Nephron progenitor cell (in vitro differentiated cells): ENCODE measurements at regions not wholly inside any gene's neighbourhood (a gene's known extent, or its start where the extent isn't known, plus 50 kb on each side); places are given as distances from the start of the nearest gene placed in this dataset.

Source experiments
- DNase-seq: peaks from one replicate; pipeline ENCODE4 v3.0.0; 2021
- H3K27ac Mint-ChIP-seq: 2 replicates; pipeline ENCODE4 v1.8.0; 2021; ENCODE audit warnings: mild to moderate bottlenecking, moderate library complexity, mixed read lengths
- H3K27me3 Mint-ChIP-seq: 2 replicates; pipeline ENCODE4 v1.8.0; 2021; ENCODE audit warnings: mild to moderate bottlenecking, low read depth, mixed read lengths; ENCODE audit not compliant: poor library complexity
- H3K36me3 Mint-ChIP-seq: 2 replicates; pipeline ENCODE4 v1.8.0; 2021; ENCODE audit warnings: low read depth, mixed read lengths
- H3K4me1 Mint-ChIP-seq: 2 replicates; pipeline ENCODE4 v1.8.0; 2021; ENCODE audit warnings: mixed read lengths
- H3K4me3 Mint-ChIP-seq: 2 replicates; pipeline ENCODE4 v1.8.0; 2021; ENCODE audit warnings: mild to moderate bottlenecking, moderate library complexity, mixed read lengths
- H3K9me3 Mint-ChIP-seq: 2 replicates; pipeline ENCODE4 v1.8.0; 2021; ENCODE audit warnings: mild to moderate bottlenecking, moderate library complexity, mixed read lengths
- TF ChIP-seq, protein P1 (sequence below): fragments of 200-600 bp; sonication (generic); IDR thresholded peaks from 2 replicates; pipeline ENCODE4 v1.5.0; 2021; ENCODE audit warnings: antibody characterized with exemption

DNA sequence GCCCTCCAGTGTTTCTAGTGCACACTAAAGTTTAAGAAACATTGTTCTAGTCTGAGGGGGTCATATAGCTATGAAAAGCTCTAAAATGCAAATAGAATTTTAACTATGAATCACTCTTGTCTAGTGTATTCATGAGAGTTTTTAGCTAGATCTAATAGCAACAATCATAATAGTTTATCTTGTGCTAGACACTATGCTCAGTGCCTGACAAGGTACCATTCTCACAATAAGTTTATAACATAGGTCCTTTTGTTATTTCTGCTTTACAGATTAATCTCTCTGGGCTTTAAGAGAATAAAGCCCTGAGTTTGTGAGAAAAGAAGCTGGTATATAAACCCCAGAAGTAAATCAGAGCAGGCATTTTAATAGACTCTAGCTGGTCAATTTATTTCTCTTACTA is 2120.7 kb downstream of the MAT2B start:
- H3K4me3 Mint-ChIP-seq, result no peak overlapping the region
- no peak overlapping the region for H3K27ac Mint-ChIP-seq
- DNase-seq, result no peak
- no peaks in the 10 kb centered on the region for H3K27me3 Mint-ChIP-seq
- no peaks in the 10 kb centered on the region for H3K36me3 Mint-ChIP-seq
- TF ChIP-seq, protein P1, sequence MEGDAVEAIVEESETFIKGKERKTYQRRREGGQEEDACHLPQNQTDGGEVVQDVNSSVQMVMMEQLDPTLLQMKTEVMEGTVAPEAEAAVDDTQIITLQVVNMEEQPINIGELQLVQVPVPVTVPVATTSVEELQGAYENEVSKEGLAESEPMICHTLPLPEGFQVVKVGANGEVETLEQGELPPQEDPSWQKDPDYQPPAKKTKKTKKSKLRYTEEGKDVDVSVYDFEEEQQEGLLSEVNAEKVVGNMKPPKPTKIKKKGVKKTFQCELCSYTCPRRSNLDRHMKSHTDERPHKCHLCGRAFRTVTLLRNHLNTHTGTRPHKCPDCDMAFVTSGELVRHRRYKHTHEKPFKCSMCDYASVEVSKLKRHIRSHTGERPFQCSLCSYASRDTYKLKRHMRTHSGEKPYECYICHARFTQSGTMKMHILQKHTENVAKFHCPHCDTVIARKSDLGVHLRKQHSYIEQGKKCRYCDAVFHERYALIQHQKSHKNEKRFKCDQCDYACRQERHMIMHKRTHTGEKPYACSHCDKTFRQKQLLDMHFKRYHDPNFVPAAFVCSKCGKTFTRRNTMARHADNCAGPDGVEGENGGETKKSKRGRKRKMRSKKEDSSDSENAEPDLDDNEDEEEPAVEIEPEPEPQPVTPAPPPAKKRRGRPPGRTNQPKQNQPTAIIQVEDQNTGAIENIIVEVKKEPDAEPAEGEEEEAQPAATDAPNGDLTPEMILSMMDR, result no peak
- H3K4me1 Mint-ChIP-seq, result peaks cover 5% of the 10 kb centered on the region
- peaks cover 4% of the 10 kb centered on the region for H3K9me3 Mint-ChIP-seq

DNA sequence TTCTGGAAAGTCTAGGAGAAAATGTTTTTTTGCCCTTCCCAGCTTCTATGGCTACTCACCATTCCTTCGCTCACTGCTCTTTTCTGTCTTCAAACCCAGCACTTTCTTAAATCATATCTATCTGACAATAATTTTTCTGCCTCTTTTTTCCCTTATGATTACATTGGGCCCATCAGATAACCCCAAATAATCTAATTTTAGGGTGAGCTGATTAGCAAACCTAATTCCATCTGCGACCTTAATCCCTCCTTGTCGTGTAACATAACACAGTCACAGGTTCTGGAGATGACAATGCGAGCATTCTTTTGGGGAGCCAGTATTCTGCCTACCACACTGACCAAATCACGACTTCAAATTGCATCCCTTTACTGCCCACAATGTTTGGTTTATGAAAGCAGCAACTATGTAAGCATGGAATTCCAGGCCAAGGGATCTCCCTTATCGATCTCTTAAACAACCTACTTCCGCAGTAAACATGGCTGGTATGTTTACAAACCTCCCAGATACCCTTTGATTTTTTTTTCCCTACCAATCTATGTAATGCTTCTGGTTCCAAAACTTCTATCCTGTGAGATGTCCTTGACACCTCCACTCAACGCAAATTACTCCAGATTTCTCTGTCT is 2122.2 kb downstream of the MAT2B start:
- Mint-ChIP-seq H3K36me3 (no peaks in the 10 kb centered on the region), H3K4me1 (peaks cover 5% of the 10 kb centered on the region), H3K27me3 (no peaks in the 10 kb centered on the region), H3K9me3 (peaks cover 4% of the 10 kb centered on the region), H3K27ac (no peak overlapping the region), H3K4me3 (no peak overlapping the region)
- DNase-seq, result no peak
- TF ChIP-seq, protein P1, result no peak

DNA sequence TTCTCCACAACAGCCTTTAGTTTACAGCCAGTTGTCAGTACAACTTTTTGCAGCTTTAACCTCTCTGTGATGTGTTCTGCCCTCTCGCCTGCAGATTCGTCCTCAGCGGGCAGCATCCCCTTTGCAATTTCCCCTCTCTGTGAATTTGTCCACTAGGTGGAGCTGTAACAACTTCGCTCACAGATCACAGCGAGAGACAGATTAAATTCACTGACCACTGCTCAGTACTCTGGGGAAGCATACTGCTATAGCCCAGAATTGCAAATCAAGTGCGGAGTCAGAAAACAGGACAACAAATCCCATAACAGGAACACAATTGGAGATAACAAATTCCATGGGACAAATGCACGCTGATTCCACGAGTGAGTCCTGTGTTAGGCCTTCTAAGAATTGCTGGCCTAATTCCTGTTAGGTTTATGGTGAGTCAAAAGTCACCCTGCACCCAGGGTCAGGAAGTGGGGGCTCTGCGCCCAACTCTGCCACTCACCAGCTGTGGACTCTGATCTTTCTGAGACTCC is 2124.9 kb downstream of the MAT2B start:
- peak; percentile 62 for DNase-seq
- H3K4me1 Mint-ChIP-seq, result peaks cover 5% of the 10 kb centered on the region
- TF ChIP-seq, protein P1, result peak; percentile 82
- no peaks in the 10 kb centered on the region for H3K36me3 Mint-ChIP-seq
- peaks cover 4% of the 10 kb centered on the region for H3K9me3 Mint-ChIP-seq
- no peak overlapping the region for H3K27ac Mint-ChIP-seq
- no peaks in the 10 kb centered on the region for H3K27me3 Mint-ChIP-seq
- H3K4me3 Mint-ChIP-seq, result no peak overlapping the region

DNA sequence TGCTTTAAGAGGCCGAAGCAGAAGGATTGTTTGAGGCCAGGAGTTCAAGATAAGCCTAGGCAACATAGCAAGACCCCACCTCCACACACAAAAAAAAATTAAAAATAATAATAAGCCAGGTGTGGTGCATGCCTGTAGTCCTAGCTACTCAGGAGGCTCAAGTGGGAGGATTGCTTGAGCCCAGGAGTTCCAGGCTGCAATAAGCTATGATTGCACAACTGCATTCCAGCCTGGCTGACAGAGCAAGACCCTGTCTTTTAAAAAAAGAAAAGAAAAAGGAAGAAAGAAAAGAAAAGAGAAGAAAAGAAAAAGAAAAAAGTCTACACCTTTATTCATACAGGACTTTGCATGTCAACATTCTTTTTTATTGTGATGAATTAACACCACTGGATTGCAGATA is 2125.8 kb downstream of the MAT2B start:
- no peaks in the 10 kb centered on the region for H3K27me3 Mint-ChIP-seq
- H3K27ac Mint-ChIP-seq, result no peak overlapping the region
- H3K4me3 Mint-ChIP-seq, result no peak overlapping the region
- DNase-seq, result no peak
- no peaks in the 10 kb centered on the region for H3K36me3 Mint-ChIP-seq
- H3K4me1 Mint-ChIP-seq, result peaks cover 5% of the 10 kb centered on the region
- TF ChIP-seq, protein P1, result no peak
- peaks cover 4% of the 10 kb centered on the region for H3K9me3 Mint-ChIP-seq

DNA sequence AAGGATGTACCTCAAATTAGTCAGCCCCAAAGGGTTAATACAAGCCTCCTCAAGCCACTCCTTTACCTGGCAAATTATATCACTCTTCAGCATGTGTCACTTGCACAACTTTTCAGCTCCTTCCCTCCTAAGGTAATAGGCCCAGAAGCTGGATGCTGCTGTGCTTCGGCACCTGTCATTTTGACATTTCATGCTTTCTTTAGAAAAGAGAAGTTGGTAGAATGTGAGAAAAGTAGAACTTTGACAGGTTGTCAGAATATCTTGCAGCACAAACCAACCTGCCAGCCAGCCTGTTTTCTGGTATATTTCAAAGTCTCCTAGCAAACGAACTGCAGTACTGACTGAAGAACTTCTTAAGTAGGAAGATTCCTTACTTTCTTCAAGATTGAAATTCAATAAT is 2136.9 kb downstream of the MAT2B start:
- no peaks in the 10 kb centered on the region for H3K4me1 Mint-ChIP-seq
- DNase-seq, result no peak
- H3K27ac Mint-ChIP-seq, result no peak overlapping the region
- H3K4me3 Mint-ChIP-seq, result no peak overlapping the region
- no peaks in the 10 kb centered on the region for H3K36me3 Mint-ChIP-seq
- no peaks in the 10 kb centered on the region for H3K27me3 Mint-ChIP-seq
- TF ChIP-seq, protein P1, result no peak
- H3K9me3 Mint-ChIP-seq, result no peaks in the 10 kb centered on the region
